ENCODE measurements at regions not wholly inside any gene's neighbourhood (a gene's known extent, or its start where the extent isn't known, plus 50 kb on each side); places are given as distances from the start of the nearest gene placed in this dataset.

GRCh38 chr18:41758534-41758933, 196.5 kb upstream of the PIK3C3 start:
- TF ChIP-seq CTCF (IDR thresholded peaks at IDR 0.05; ENCODE audit: insufficient read depth, low read length, poor library complexity, severe bottlenecking) (no peak), EZH2phosphoT487 (conservative IDR thresholded peaks at IDR 0.05; ENCODE audit: low read length) (no peak)

Data from SU-DHL-6 (cell line).